Endothelial cell of umbilical vein (primary cell): ENCODE measurements at regions not wholly inside any gene's neighbourhood (a gene's known extent, or its start where the extent isn't known, plus 50 kb on each side); places are given as distances from the start of the nearest gene placed in this dataset.

Experiments
- EZH2 ChIP-seq: IDR thresholded peaks from 2 replicates; pipeline ENCODE4 v1.6.1; 2012; ENCODE audit warnings: borderline replicate concordance, low read depth, mild to moderate bottlenecking, moderate library complexity, low read length, inconsistent platforms; ENCODE audit not compliant: severe bottlenecking
- FOS ChIP-seq: IDR thresholded peaks from 2 replicates; pipeline ENCODE4 v1.6.1; 2011; ENCODE audit warnings: mild to moderate bottlenecking, low read length, moderate library complexity, borderline replicate concordance; ENCODE audit not compliant: insufficient read depth
- POLR2A ChIP-seq: IDR thresholded peaks from 2 replicates; pipeline ENCODE4 v1.6.1; 2012; ENCODE audit warnings: low read depth, mild to moderate bottlenecking, control low read depth, low read length
- TF ChIP-seq, protein P1 (sequence below), 2 donors: IDR thresholded peaks; 1 replicate in 1 of 2; 2 replicates in 1 of 2; pipeline ENCODE4 v1.5.1; 2011; ENCODE audit warnings: low read length in 2 of 2, mild to moderate bottlenecking in 2 of 2, moderate library complexity in 2 of 2, control low read depth in 1 of 2, inconsistent platforms in 1 of 2, low read depth in 1 of 2; ENCODE audit not compliant: insufficient read depth in 1 of 2; ENCODE audit errors: extremely low read depth in 1 of 2

DNA sequence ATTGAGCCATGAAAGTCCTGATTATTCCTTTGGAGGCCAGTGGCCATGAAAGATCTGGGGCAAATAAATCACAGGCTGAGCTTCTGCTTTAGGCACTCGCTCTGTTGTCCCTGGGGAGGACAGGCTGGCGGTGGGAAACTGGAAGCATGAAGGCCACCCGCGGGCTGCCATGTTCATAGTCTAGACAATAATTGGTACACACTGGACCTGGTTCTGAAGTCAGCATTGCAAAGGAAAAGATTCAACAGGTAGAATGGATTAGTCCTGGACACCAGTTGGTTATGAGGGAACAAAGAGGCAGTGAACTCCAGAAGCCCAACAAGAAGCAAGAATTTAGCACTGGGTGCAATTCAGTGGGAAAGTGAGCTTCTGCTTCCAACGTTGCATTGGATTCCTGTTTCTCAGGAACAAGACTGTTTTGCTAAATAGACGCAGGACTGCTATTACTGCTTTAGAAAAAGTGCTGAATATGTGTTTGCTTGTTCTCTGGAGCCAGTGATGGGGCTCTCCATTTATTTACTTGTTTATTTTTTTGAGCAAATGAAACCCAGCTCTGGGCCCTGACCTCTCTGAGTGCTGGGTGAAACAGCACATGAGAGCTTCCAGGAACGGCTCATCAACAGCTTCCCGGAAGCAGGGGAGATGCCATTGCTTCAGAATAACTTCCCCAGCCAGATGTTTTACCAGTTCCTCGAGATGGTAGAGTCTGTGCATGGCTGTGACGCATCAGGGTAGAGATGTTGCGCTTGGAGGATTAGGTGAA lies 336.4 kb downstream of the ZNF536 start:
- TF ChIP-seq FOS, result no peak
- TF ChIP-seq EZH2, result no peak
- TF ChIP-seq POLR2A, result no peak
- TF ChIP-seq, protein P1, sequence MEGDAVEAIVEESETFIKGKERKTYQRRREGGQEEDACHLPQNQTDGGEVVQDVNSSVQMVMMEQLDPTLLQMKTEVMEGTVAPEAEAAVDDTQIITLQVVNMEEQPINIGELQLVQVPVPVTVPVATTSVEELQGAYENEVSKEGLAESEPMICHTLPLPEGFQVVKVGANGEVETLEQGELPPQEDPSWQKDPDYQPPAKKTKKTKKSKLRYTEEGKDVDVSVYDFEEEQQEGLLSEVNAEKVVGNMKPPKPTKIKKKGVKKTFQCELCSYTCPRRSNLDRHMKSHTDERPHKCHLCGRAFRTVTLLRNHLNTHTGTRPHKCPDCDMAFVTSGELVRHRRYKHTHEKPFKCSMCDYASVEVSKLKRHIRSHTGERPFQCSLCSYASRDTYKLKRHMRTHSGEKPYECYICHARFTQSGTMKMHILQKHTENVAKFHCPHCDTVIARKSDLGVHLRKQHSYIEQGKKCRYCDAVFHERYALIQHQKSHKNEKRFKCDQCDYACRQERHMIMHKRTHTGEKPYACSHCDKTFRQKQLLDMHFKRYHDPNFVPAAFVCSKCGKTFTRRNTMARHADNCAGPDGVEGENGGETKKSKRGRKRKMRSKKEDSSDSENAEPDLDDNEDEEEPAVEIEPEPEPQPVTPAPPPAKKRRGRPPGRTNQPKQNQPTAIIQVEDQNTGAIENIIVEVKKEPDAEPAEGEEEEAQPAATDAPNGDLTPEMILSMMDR (IDR thresholded peaks at IDR 0.05; ENCODE audit: extremely low read depth in 1 of 2, insufficient read depth in 1 of 2, low read depth in 1 of 2, low read length in 2 of 2), result no peak
